Suprapubic skin (tissue), 4 donors: ENCODE measurements at regions not wholly inside any gene's neighbourhood (a gene's known extent, or its start where the extent isn't known, plus 50 kb on each side); places are given as distances from the start of the nearest gene placed in this dataset.

ENCODE experiments used
- DNase-seq, 2 donors: peaks; one replicate each; pipeline ENCODE4 v3.0.0-alpha.2; 2019; ENCODE audit warnings: low spot score in 2 of 2
- H3K27ac ChIP-seq: fragments of 200-600 bp; sonication (generic); one replicate; pipeline ENCODE4 v1.5.1; 2019
- H3K27me3 ChIP-seq: fragments of 200-600 bp; sonication (generic); one replicate; pipeline ENCODE4 v1.5.1; 2019
- H3K36me3 ChIP-seq: fragments of 200-600 bp; sonication (generic); one replicate; pipeline ENCODE4 v1.5.1; 2019
- H3K4me1 ChIP-seq: fragments of 200-600 bp; sonication (generic); one replicate; pipeline ENCODE4 v1.5.1; 2019
- H3K4me3 ChIP-seq: fragments of 200-600 bp; sonication (generic); one replicate; pipeline ENCODE4 v1.5.1; 2019; ENCODE audit warnings: mild to moderate bottlenecking
- H3K9me3 ChIP-seq: fragments of 200-600 bp; sonication (generic); one replicate; pipeline ENCODE4 v1.5.1; 2019
- CTCF ChIP-seq, 2 donors: fragments of 200-600 bp in 1 of 2; fragments of 450-650 bp in 1 of 2; sonication (generic) in 1 of 2; IDR thresholded peaks; one replicate each; pipeline ENCODE4 v1.5.1; 2016 to 2019; ENCODE audit warnings: antibody characterized with exemption in 2 of 2, mild to moderate bottlenecking in 1 of 2, moderate library complexity in 1 of 2
- EP300 ChIP-seq: sonication (generic); formaldehyde crosslinking; IDR thresholded peaks from one replicate; pipeline ENCODE4 v1.6.1; 2017; ENCODE audit warnings: antibody characterized with exemption
- POLR2A ChIP-seq, 2 donors: fragments of 450-650 bp; IDR thresholded peaks; one replicate each; pipeline ENCODE4 v1.6.1; 2017; ENCODE audit warnings: antibody characterized with exemption in 2 of 2, mild to moderate bottlenecking in 2 of 2, moderate library complexity in 2 of 2
- POLR2AphosphoS5 ChIP-seq, 3 donors: sonication (generic); formaldehyde crosslinking; IDR thresholded peaks; one replicate each; pipeline ENCODE4 v1.6.1; 2017; ENCODE audit warnings: antibody characterized with exemption in 3 of 3
- WGBS: methylation state at CpG from one replicate; pipeline ENCODE4 v1.1.5; 2018; 5-methylcytosine and 5-hydroxymethylcytosine counted together

GRCh38 chr1:216907100-216907499 lies 183.9 kb upstream of the ESRRG start:
- no peaks in the 10 kb centered on the region for H3K9me3 ChIP-seq
- DNase-seq = no peak
- no peaks in the 10 kb centered on the region for H3K27me3 ChIP-seq
- H3K36me3 ChIP-seq = no peaks in the 10 kb centered on the region
- peaks cover 4% of the 10 kb centered on the region for H3K4me1 ChIP-seq
- H3K27ac ChIP-seq = no peak overlapping the region
- H3K4me3 ChIP-seq = no peak overlapping the region
- TF ChIP-seq POLR2AphosphoS5 (IDR thresholded peaks at IDR 0.05) (no peak), POLR2A (IDR thresholded peaks at IDR 0.05) (no peak), CTCF (IDR thresholded peaks at IDR 0.05) (no peak)
- 77% methylated on average over 8 of the region's 8 CpGs for WGBS

GRCh38 chr1:216905781-216906180 lies 182.6 kb upstream of the ESRRG start:
- Histone ChIP-seq H3K27me3 (no peaks in the 10 kb centered on the region), H3K9me3 (no peaks in the 10 kb centered on the region), H3K4me1 (peaks cover 4% of the 10 kb centered on the region), H3K4me3 (no peak overlapping the region), H3K36me3 (no peaks in the 10 kb centered on the region), H3K27ac (no peak overlapping the region)
- 75% methylated on average over 4 of the region's 4 CpGs for WGBS
- no peak for TF ChIP-seq EP300
- no peak for TF ChIP-seq POLR2AphosphoS5 (IDR thresholded peaks at IDR 0.05)
- no peak for TF ChIP-seq POLR2A (IDR thresholded peaks at IDR 0.05)
- TF ChIP-seq CTCF (IDR thresholded peaks at IDR 0.05) = no peak
- no peak for DNase-seq

GRCh38 chr1:216905137-216905536 lies 181.9 kb upstream of the ESRRG start:
- H3K9me3 ChIP-seq = no peaks in the 10 kb centered on the region
- WGBS = 72% methylated on average over 5 of the region's 5 CpGs
- no peak for DNase-seq
- H3K4me1 ChIP-seq = peaks cover 4% of the 10 kb centered on the region
- H3K27me3 ChIP-seq = no peaks in the 10 kb centered on the region
- no peak overlapping the region for H3K27ac ChIP-seq
- H3K36me3 ChIP-seq = no peaks in the 10 kb centered on the region
- no peak overlapping the region for H3K4me3 ChIP-seq
- TF ChIP-seq POLR2A (IDR thresholded peaks at IDR 0.05) (no peak), CTCF (IDR thresholded peaks at IDR 0.05) (no peak), POLR2AphosphoS5 (IDR thresholded peaks at IDR 0.05) (no peak), EP300 (no peak)

GRCh38 chr1:216904471-216904870 lies 181.2 kb upstream of the ESRRG start:
- H3K9me3 ChIP-seq = no peaks in the 10 kb centered on the region
- no peak overlapping the region for H3K27ac ChIP-seq
- H3K27me3 ChIP-seq = no peaks in the 10 kb centered on the region
- 85% methylated on average over 7 of the region's 7 CpGs for WGBS
- peaks cover 4% of the 10 kb centered on the region for H3K4me1 ChIP-seq
- no peak for TF ChIP-seq EP300
- no peak for TF ChIP-seq POLR2A (IDR thresholded peaks at IDR 0.05)
- no peak for TF ChIP-seq POLR2AphosphoS5 (IDR thresholded peaks at IDR 0.05)
- no peak for DNase-seq
- H3K4me3 ChIP-seq = no peak overlapping the region
- no peaks in the 10 kb centered on the region for H3K36me3 ChIP-seq

GRCh38 chr1:216903382-216903740 lies 180.1 kb upstream of the ESRRG start:
- Histone ChIP-seq H3K27me3 (no peaks in the 10 kb centered on the region), H3K4me1 (peaks cover 4% of the 10 kb centered on the region), H3K9me3 (no peaks in the 10 kb centered on the region), H3K27ac (peak overlapping the region; percentile 68), H3K4me3 (no peak overlapping the region), H3K36me3 (no peaks in the 10 kb centered on the region)
- no peak for TF ChIP-seq POLR2AphosphoS5 (IDR thresholded peaks at IDR 0.05)
- TF ChIP-seq POLR2A (IDR thresholded peaks at IDR 0.05) = no peak
- no peak for TF ChIP-seq CTCF (IDR thresholded peaks at IDR 0.05)
- TF ChIP-seq EP300 = no peak
- 57% methylated on average over 2 of the region's 2 CpGs for WGBS
- DNase-seq = no peak

- no peak overlapping the region for H3K4me3 ChIP-seq
- TF ChIP-seq EP300 = no peak
- TF ChIP-seq POLR2A (IDR thresholded peaks at IDR 0.05) = no peak
- peak in 2 of 3 donors; percentile 31 to 65 for TF ChIP-seq POLR2AphosphoS5 (IDR thresholded peaks at IDR 0.05)
- TF ChIP-seq CTCF (IDR thresholded peaks at IDR 0.05) = no peak
- H3K4me1 ChIP-seq = peaks cover 4% of the 10 kb centered on the region
- no peak for DNase-seq
- H3K27ac ChIP-seq = peak overlapping the region; percentile 74
- WGBS = 55% methylated on average over 5 of the region's 5 CpGs
- no peaks in the 10 kb centered on the region for H3K9me3 ChIP-seq
- no peaks in the 10 kb centered on the region for H3K36me3 ChIP-seq
- H3K27me3 ChIP-seq = no peaks in the 10 kb centered on the region
Observed at GRCh38 chr1:216902669-216903381, 179.6 kb upstream of the ESRRG start.
